BLaER1 (cell line): ENCODE measurements at regions not wholly inside any gene's neighbourhood (a gene's known extent, or its start where the extent isn't known, plus 50 kb on each side); places are given as distances from the start of the nearest gene placed in this dataset.
"Not testable (repeated sequence)": the region's sequence is repeated elsewhere in the genome, so short reads cannot be mapped to it uniquely, and the experiment has no call there.

Experiments
- H3K27ac ChIP-seq: shearing (Covaris generic); formaldehyde crosslinking; 2 replicates; pipeline ENCODE4 v1.8.1; 2022
- H3K27me3 ChIP-seq: shearing (Covaris generic); formaldehyde crosslinking; 2 replicates; pipeline ENCODE4 v1.8.1; 2022
- H3K36me3 ChIP-seq: shearing (Covaris generic); formaldehyde crosslinking; 2 replicates; pipeline ENCODE4 v1.8.1; 2022
- H3K4me1 ChIP-seq: shearing (Covaris generic); formaldehyde crosslinking; 2 replicates; pipeline ENCODE4 v1.8.1; 2022
- H3K4me2 ChIP-seq: shearing (Covaris generic); formaldehyde crosslinking; 2 replicates; pipeline ENCODE4 v1.8.1; 2022
- H3K4me3 ChIP-seq: shearing (Covaris generic); formaldehyde crosslinking; 2 replicates; pipeline ENCODE4 v1.8.1; 2022
- H3K9ac ChIP-seq: shearing (Covaris generic); formaldehyde crosslinking; 2 replicates; pipeline ENCODE4 v1.8.1; 2022
- H3K9me3 ChIP-seq: shearing (Covaris generic); formaldehyde crosslinking; 2 replicates; pipeline ENCODE4 v1.8.1; 2022
- H4K20me1 ChIP-seq: shearing (Covaris generic); formaldehyde crosslinking; 2 replicates; pipeline ENCODE4 v1.8.1; 2022
- Cebpa-rat ChIP-seq: shearing (Covaris generic); IDR thresholded peaks from 2 replicates; pipeline ENCODE4 v1.8.1; 2022

DNA sequence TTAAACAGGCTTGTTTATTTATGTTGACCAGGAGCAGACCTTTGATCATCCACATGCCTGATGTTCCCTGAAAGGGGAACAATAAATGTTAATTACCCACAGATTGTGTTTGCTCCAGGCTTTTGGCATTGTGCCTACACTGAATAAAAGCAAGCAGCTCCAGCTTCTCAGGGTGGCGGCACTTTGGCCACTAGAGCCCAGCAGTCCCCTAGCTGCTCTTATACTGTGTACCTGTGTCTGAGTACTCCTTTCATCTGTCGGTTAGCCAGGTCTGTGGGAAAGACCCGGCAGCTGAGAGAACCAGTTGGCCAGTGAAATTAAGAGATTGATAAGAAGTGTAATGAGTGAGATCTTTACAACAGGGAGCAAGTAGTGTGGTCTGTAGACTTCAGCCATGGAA is 254.8 kb upstream of the FTMT start:
- Histone ChIP-seq H3K27ac (no peak overlapping the region), H3K4me2 (no peak overlapping the region), H3K4me3 (no peak overlapping the region), H3K9ac (no peak overlapping the region), H3K36me3 (no peaks in the 10 kb centered on the region), H3K27me3 (no peaks in the 10 kb centered on the region), H3K9me3 (no peaks in the 10 kb centered on the region), H4K20me1 (no peaks in the 10 kb centered on the region), H3K4me1 (no peaks in the 10 kb centered on the region)
- no peak for TF ChIP-seq Cebpa-rat

- no peak overlapping the region for H3K4me3 ChIP-seq
- no peak overlapping the region for H3K4me2 ChIP-seq
- H4K20me1 ChIP-seq, result no peaks in the 10 kb centered on the region
- no peaks in the 10 kb centered on the region for H3K27me3 ChIP-seq
- H3K9me3 ChIP-seq, result no peaks in the 10 kb centered on the region
- H3K27ac ChIP-seq, result no peak overlapping the region
- H3K9ac ChIP-seq, result no peak overlapping the region
- H3K4me1 ChIP-seq, result no peaks in the 10 kb centered on the region
- TF ChIP-seq Cebpa-rat, result no peak
- no peaks in the 10 kb centered on the region for H3K36me3 ChIP-seq
These were observed 242.9 kb upstream of the FTMT start for GRCh38 chr5:121608826-121609225.

- no peak for TF ChIP-seq Cebpa-rat
- H3K27me3 ChIP-seq, result no peaks in the 10 kb centered on the region
- no peak overlapping the region for H3K27ac ChIP-seq
- H3K36me3 ChIP-seq, result no peaks in the 10 kb centered on the region
- no peaks in the 10 kb centered on the region for H3K4me1 ChIP-seq
- H3K9me3 ChIP-seq, result no peaks in the 10 kb centered on the region
- H3K9ac ChIP-seq, result no peak overlapping the region
- H4K20me1 ChIP-seq, result no peaks in the 10 kb centered on the region
- H3K4me3 ChIP-seq, result no peak overlapping the region
- H3K4me2 ChIP-seq, result no peak overlapping the region
These were observed 227.6 kb upstream of the FTMT start for GRCh38 chr5:121624035-121624434.

GRCh38 chr5:121628783-121629182 is 222.9 kb upstream of the FTMT start:
- Histone ChIP-seq H3K4me1 (no peaks in the 10 kb centered on the region), H3K9ac (no peak overlapping the region), H3K4me2 (no peak overlapping the region), H3K27ac (no peak overlapping the region), H3K4me3 (no peak overlapping the region), H3K27me3 (no peaks in the 10 kb centered on the region), H3K36me3 (no peaks in the 10 kb centered on the region), H3K9me3 (no peaks in the 10 kb centered on the region), H4K20me1 (no peaks in the 10 kb centered on the region)
- no peak for TF ChIP-seq Cebpa-rat

- Histone ChIP-seq H3K4me1 (no peaks in the 10 kb centered on the region), H3K36me3 (no peaks in the 10 kb centered on the region), H3K27me3 (no peaks in the 10 kb centered on the region), H3K9me3 (no peaks in the 10 kb centered on the region), H3K4me2 (no peak overlapping the region), H3K27ac (no peak overlapping the region), H4K20me1 (no peaks in the 10 kb centered on the region), H3K9ac (no peak overlapping the region), H3K4me3 (no peak overlapping the region)
- TF ChIP-seq Cebpa-rat, result no peak
These were observed 221.3 kb upstream of the FTMT start for GRCh38 chr5:121630402-121630801.

DNA sequence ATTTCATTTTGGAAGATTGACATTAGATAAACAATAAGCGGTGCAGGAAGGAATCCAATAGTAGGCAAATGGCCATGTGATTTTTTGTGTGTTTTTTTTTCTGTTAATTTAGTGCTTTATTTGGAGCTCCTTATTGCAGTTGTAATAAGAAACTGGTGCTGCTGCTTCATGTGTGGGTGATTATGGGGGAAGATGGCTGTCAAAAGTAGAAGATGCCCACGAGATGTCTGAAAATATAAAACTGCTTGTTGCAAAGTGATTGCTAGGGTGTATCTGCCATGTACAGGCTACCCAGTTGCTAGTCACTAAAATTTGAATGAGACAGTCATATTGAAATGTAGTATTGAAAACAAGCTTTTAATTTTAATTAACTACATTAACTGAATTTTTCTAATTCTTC is 216.7 kb upstream of the FTMT start:
- Histone ChIP-seq H3K36me3 (no peaks in the 10 kb centered on the region), H3K27me3 (no peaks in the 10 kb centered on the region), H3K4me3 (no peak overlapping the region), H4K20me1 (no peaks in the 10 kb centered on the region), H3K4me1 (no peaks in the 10 kb centered on the region), H3K4me2 (no peak overlapping the region), H3K27ac (no peak overlapping the region), H3K9ac (no peak overlapping the region), H3K9me3 (no peaks in the 10 kb centered on the region)
- TF ChIP-seq Cebpa-rat, result no peak

GRCh38 chr5:121638126-121638525 is 213.6 kb upstream of the FTMT start:
- no peak overlapping the region for H3K27ac ChIP-seq
- H3K27me3 ChIP-seq, result no peaks in the 10 kb centered on the region
- no peak overlapping the region for H3K9ac ChIP-seq
- H3K9me3 ChIP-seq, result no peaks in the 10 kb centered on the region
- no peak overlapping the region for H3K4me3 ChIP-seq
- H3K4me1 ChIP-seq, result no peaks in the 10 kb centered on the region
- no peaks in the 10 kb centered on the region for H4K20me1 ChIP-seq
- no peak for TF ChIP-seq Cebpa-rat
- no peaks in the 10 kb centered on the region for H3K36me3 ChIP-seq
- H3K4me2 ChIP-seq, result no peak overlapping the region

DNA sequence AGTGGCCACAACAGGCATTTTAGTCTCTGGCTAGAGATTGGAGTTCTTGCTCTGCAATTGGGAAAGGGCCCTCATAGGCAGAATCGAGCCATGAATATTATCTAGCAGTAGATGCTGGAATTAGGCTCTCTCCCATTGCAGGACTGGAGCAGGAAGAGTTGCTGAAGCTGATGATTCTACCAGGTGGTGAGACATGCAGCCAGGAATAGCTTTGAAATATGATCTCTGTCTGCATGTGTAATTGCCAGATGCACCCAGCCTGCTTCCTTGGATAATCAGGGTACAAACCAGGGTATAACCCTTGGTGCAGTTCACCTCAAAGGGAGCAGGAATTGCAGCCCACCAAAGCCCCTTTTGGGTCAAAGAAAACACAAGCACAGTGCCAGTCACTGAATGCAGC is 211.4 kb upstream of the FTMT start:
- H3K9me3 ChIP-seq, result no peaks in the 10 kb centered on the region
- H3K4me1 ChIP-seq, result no peaks in the 10 kb centered on the region
- H3K27me3 ChIP-seq, result no peaks in the 10 kb centered on the region
- H3K4me2 ChIP-seq, result no peak overlapping the region
- no peak overlapping the region for H3K4me3 ChIP-seq
- H3K27ac ChIP-seq, result no peak overlapping the region
- TF ChIP-seq Cebpa-rat, result no peak
- H3K9ac ChIP-seq, result no peak overlapping the region
- no peaks in the 10 kb centered on the region for H3K36me3 ChIP-seq
- no peaks in the 10 kb centered on the region for H4K20me1 ChIP-seq

GRCh38 chr5:121658221-121658620 is 193.5 kb upstream of the FTMT start:
- Histone ChIP-seq H3K9ac (no peak overlapping the region), H3K36me3 (no peaks in the 10 kb centered on the region), H3K4me2 (no peak overlapping the region), H3K27me3 (no peaks in the 10 kb centered on the region), H3K9me3 (peaks cover 6% of the 10 kb centered on the region; the same call in 1 of the 2 replicates), H3K4me3 (no peak overlapping the region), H4K20me1 (no peaks in the 10 kb centered on the region), H3K27ac (no peak overlapping the region), H3K4me1 (no peaks in the 10 kb centered on the region)
- TF ChIP-seq Cebpa-rat, result no peak

DNA sequence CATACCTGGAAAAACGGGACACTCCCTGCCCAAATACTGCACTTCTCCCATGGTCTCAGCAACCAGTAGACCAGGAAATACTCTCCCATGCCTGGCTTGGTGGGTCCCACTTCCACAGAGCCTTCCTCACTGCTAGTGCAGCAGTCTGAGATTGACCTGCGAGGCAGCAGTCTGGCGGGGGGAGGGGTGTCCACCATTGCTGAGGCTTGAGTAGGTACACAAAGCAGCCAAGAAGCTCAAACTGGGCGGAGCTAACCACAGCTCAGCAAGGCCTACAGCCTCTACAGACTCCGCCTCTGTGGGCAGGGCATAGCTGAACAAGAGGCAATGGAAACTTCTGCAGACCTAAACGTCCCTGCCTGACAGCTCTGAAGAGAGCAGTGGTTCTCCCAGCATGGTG is 191.5 kb upstream of the FTMT start:
- no peaks in the 10 kb centered on the region for H3K4me1 ChIP-seq

DNA sequence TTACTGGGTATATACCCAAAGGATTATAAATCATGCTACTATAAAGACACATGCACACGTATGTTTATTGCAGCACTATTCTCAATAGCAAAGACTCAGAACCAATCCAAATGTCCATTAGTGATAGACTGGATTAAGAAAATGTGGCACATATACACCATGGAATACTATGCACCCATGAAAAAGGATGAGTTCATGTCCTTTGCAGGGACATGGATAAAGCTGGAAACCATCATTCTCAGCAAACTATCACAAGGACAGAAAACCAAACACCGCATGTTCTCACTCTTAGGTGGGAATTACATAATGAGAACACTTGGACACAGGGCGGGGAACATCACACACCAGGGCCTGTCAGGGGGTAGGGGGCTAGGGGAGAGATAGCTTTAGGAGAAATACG is 186.1 kb upstream of the FTMT start:
- H3K4me2 ChIP-seq, H3K4me3 ChIP-seq, H3K9ac ChIP-seq, H3K27ac ChIP-seq, H3K4me1 ChIP-seq, H3K27me3 ChIP-seq, H3K36me3 ChIP-seq, H4K20me1 ChIP-seq, H3K9me3 ChIP-seq: not testable (repeated sequence)

More for the DNA sequence above, 191.5 kb upstream of the FTMT start:
- H3K27ac ChIP-seq, result no peak overlapping the region
- no peak overlapping the region for H3K9ac ChIP-seq
- H3K27me3 ChIP-seq, result no peaks in the 10 kb centered on the region
- H3K9me3 ChIP-seq, result peaks cover 6% of the 10 kb centered on the region; the same call in 1 of the 2 replicates
- no peaks in the 10 kb centered on the region for H4K20me1 ChIP-seq
- no peak for TF ChIP-seq Cebpa-rat
- H3K4me2 ChIP-seq, result no peak overlapping the region
- H3K4me3 ChIP-seq, result no peak overlapping the region
- no peaks in the 10 kb centered on the region for H3K36me3 ChIP-seq
